DMS53 treated with DMSO at 0.1 percent for 48 hours (cell line): ENCODE measurements at regions not wholly inside any gene's neighbourhood (a gene's known extent, or its start where the extent isn't known, plus 50 kb on each side); places are given as distances from the start of the nearest gene placed in this dataset.

ENCODE experiments used
- DNase-seq: peaks from one replicate; lab custom pipeline; 2025; ENCODE audit not compliant: unreplicated experiment; lab: John Stamatoyannopoulos, UW

GRCh38 chr11:23232652-23233051 is 372.4 kb upstream of the CCDC179 start:
- DNase-seq: no peak

DNA sequence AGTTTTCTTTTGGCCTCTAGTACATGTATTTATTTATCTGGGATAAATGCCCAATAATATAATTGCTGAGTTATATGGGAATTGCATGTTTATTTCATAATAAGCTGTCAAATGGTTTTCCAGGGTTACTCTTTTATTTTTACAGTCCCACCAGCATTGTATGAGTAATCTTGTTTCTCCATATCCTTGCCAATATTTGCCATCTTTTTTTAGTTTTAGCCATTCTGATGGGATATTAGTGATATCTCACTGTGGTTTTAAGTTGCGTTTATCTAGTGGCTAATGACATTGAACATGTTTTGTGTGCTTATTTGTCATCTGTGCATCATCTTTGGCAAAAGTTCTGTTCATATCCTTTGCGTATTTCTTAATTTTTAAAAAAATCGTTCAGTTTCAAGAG is 372.8 kb upstream of the CCDC179 start:
- no peak for DNase-seq

- no peak for DNase-seq
Measured at GRCh38 chr11:23236826-23237555, 376.7 kb upstream of the CCDC179 start.

GRCh38 chr11:23252426-23252825 is 392.2 kb upstream of the CCDC179 start:
- DNase-seq: no peak

DNA sequence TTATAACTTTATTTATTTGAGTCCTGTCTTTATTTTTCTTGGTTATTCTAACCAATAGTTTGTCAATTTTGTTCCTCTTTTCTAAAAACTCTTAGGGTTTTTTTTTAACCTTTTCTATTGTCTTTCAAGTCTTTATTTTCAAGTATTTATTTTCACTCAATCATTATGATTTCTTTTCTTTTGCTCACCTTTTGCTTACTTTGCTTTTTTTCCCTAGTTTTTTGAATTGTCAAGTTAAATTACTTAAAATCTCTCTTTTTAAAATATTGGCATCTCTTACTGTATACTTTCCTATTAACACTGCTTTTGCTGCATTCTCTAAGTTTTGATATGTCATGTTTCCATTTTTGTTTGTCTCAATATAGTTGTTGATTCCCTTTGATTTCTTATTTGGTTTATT is 396.8 kb upstream of the CCDC179 start:
- DNase-seq: no peak

DNA sequence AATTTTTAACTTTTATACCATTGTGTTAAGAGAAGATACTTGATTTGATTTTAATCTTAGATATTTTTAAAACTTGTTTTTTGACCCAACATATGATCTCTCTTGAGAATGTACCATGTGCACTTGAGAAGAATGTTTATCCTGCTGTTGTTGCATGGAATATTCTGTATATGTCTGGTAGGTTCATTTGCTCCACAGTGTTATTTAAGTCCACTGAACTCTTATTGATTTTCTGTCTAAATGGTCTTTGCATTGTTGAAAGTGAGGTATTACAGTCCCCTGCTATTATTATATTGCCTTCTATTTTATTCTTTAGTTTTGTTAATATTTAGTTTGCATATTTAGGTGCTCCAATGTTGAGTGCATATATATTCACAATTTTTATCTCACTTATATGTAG is 397.3 kb upstream of the CCDC179 start:
- DNase-seq: no peak

DNA sequence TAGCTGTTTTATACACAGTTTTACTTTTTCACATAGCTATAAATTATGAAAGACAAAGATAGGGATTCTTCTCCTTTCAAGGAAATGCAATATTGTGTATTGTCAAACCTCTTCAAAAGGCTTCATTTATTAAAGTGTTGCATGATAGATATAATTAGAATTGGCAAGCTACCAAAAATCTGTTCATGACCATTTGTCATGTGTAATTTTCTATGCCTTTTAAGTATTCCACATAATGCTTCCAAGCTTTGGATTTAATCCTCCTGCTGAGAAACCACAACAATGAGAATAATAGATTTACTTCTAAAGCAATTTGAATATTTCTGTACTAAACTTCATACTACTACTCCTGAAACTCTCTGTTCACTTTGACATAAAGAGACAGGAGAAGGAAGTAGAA is 403.2 kb upstream of the CCDC179 start:
- DNase-seq: no peak

GRCh38 chr11:23272095-23272494 is 411.8 kb upstream of the CCDC179 start:
- no peak for DNase-seq

GRCh38 chr11:23278121-23278520 is 417.8 kb upstream of the CCDC179 start:
- no peak for DNase-seq

- no peak for DNase-seq
Measured at GRCh38 chr11:23280088-23280487, 419.8 kb upstream of the CCDC179 start.

DNA sequence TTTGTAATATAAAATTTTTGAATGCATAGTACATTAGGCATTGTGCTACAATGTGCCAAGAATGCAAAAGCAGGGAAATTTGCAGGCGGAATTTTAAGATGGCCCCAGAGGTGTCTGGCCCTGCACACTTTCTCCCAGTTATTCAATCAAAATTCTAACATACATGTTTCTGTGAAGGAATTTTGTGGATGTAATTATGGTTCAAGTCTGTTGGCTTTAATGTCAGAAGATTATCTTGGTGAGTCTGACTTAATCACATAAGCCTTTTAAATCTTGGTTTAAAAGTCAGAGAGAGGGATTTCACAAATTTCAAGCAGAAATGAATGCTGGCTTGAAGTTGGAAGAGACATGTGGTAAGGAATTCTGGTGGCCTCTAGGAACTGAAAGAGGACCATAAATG is 423.4 kb upstream of the CCDC179 start:
- DNase-seq: no peak

GRCh38 chr11:23284631-23285030 is 424.4 kb upstream of the CCDC179 start:
- DNase-seq: no peak

DNA sequence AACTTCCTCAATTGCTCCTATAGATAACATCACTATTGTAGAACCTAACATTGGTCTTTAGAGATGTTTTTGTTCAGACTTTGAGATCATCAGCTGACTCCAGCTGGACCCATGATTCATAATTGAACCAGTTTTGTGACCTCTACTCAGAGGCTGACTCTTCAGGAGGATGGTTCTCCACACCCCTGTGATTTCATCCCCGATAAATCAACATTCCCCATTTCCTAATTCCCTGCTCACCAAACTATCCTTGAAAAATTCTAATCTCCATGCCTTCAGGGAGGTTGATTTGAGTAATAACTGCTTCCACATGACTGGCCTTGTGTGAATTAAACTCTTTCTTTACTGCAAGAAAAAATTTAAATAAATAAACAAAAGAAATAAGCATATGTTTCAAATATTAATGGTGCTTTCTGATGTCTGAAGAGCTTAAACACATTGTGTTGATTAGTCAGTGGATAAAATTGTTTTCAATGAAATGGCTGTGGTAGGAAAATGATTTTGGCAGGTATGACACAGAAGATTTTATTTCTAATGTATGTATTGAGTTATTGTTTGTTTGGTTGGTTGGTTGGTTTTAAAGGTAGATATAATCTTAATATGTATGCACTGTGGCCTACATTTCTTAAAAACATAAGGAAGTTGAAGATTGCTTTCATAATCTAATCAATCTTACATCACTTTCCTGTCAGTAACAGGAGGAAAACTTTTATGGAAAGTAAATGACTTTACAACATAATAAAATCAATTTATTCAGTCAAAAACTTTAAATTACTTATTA is 427.9 kb upstream of the CCDC179 start:
- DNase-seq: no peak

DNA sequence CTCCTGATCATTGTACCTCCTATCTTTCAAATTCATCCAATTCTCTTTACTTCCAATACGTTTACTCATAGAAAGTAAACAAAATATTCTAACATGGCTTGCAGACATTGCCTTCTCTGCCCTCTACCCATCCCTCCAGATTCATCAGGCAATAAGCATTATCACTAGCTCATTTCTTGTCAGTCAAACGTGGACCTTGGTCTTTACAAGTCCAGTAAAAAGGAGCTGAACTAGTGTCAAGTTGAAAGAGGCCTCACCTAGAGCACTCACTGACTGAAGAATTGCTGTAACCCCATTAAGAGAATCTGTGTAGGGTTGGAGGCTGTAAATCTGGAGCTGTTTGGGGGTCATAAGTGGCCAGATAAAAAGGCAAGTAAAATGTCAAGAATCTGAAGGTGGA is 435.0 kb upstream of the CCDC179 start:
- DNase-seq: no peak

DNA sequence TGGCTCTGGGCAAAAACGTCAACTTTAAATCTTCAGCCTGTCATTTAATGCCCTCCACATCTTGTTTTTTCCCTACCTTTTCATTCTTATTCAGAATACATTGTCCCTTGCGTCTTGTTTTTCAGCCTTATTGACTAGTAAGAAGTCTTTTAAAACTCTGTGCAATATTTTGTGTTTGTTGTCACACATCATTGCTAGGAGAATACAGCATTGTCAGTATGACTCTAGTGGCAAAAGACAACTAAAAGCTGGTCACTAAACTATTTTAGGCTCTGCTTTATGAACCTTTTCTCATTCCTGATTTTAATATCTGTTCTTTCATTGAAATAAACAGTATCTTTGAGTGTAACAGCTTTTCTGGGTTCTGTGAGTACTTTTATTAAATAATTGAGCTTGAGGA is 447.8 kb upstream of the CCDC179 start:
- no peak for DNase-seq

GRCh38 chr11:23310276-23310675 is 450.0 kb upstream of the CCDC179 start:
- DNase-seq: no peak

DNA sequence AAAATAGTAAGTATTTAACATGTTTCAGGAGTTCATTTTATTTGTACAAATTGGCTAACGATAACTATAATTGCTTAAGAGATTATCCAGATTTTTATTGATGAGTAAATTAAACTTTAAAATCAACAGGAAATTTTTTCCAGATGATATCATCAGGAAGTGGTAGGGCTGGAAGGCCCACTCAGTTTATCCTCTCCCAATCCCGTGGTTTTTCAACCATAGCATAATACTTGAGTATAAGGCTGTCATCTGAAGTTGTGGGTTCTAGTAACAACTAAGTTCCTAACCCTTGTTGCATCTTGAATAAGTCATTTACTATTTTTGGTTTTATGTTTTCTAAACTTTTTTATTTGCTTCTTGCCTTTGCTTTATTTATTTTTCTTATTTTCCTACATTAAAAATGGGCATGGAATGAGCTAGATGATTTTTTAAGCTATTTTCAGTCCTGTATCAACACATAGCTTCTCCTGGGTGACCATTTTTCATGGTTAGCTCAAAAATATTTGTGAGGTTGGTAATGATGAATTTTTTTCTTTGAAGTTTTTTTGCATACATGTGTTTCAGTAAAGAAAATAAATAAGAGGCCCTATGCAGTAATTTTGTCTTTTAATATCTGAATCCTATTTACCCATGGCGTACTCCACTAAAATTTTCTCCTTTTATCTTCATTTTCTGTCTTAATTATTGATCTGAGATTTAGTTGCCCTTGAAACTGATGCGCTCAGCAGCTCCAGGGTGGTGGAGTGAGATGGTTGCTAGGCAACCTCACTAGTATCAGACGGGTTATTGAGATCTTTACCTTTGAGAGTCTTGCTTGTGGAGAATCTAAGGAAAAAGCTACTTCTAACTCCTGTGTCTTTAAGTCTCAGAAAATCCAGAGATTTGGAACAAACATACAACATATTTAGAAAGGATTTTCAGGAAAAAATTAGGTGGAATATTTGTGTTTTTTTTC is 452.0 kb upstream of the CCDC179 start:
- peak; percentile 34 for DNase-seq

GRCh38 chr11:23313001-23313400 is 452.7 kb upstream of the CCDC179 start:
- DNase-seq: no peak

- DNase-seq: no peak
Measured at GRCh38 chr11:23314162-23314561, 453.9 kb upstream of the CCDC179 start.

DNA sequence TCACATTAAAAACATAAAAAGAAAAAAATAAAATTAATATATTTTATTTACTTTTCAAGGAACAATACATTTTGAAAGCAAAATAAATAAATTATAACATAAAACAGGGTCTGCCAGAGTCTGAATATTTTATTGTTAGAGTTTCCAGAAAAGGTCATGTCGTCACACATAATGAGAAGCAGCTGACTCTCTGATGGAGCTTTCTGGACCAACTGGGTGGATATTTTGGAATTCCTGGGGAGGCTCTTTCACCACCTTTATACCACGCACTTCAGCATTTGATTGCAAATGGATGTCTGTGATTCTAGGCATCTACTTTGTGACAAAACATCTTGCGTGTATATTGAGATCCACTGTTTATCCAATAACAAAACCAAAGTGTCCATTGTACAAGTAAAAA is 455.0 kb upstream of the CCDC179 start:
- DNase-seq: no peak

GRCh38 chr11:23317816-23318215 is 457.5 kb upstream of the CCDC179 start:
- DNase-seq: no peak

- no peak for DNase-seq
Measured at GRCh38 chr11:23318670-23319069, 458.4 kb upstream of the CCDC179 start.
